Loucy (cell line): ENCODE measurements at regions not wholly inside any gene's neighbourhood (a gene's known extent, or its start where the extent isn't known, plus 50 kb on each side); places are given as distances from the start of the nearest gene placed in this dataset.
"Not testable (repeated sequence)": the region's sequence is repeated elsewhere in the genome, so short reads cannot be mapped to it uniquely, and the experiment has no call there.

Experiments
- H2AFZ ChIP-seq: fragments of 200-600 bp; sonication (generic); 2 replicates; pipeline ENCODE4 v1.6.0; 2016; ENCODE audit warnings: antibody characterized with exemption, mild to moderate bottlenecking, low read length, moderate library complexity
- H3F3A ChIP-seq: fragments of 200-600 bp; 2 replicates; pipeline ENCODE4 v1.6.0; 2016; ENCODE audit warnings: antibody characterized with exemption, low read depth, mild to moderate bottlenecking
- H3K27me3 ChIP-seq: fragments of 200-600 bp; sonication (generic); 2 replicates; pipeline ENCODE4 v1.6.1; 2014; ENCODE audit warnings: low read length, mild to moderate bottlenecking; ENCODE audit not compliant: insufficient read depth, poor library complexity, severe bottlenecking
- H3K36me3 ChIP-seq: fragments of 200-600 bp; sonication (generic); 2 replicates; pipeline ENCODE4 v1.6.1; 2016; ENCODE audit warnings: low read length; ENCODE audit not compliant: insufficient read depth
- H3K4me1 ChIP-seq: fragments of 200-600 bp; sonication (generic); 2 replicates; pipeline ENCODE4 v1.5.1; 2014; ENCODE audit warnings: low read length, mild to moderate bottlenecking; ENCODE audit not compliant: insufficient read depth, poor library complexity, severe bottlenecking
- H3K4me2 ChIP-seq: fragments of 200-600 bp; sonication (generic); 2 replicates; pipeline ENCODE4 v1.6.0; 2014; ENCODE audit warnings: antibody characterized with exemption, low read length, low read depth, mild to moderate bottlenecking; ENCODE audit not compliant: poor library complexity, severe bottlenecking
- H3K4me3 ChIP-seq: fragments of 200-600 bp; sonication (generic); 2 replicates; pipeline ENCODE4 v1.5.1; 2014; ENCODE audit warnings: low read length, mild to moderate bottlenecking, mixed read lengths; ENCODE audit not compliant: poor library complexity, severe bottlenecking
- H3K79me2 ChIP-seq: fragments of 200-600 bp; sonication (generic); 2 replicates; pipeline ENCODE4 v1.6.1; 2014; ENCODE audit warnings: low read length; ENCODE audit not compliant: insufficient read depth
- H3K9ac ChIP-seq: fragments of 200-600 bp; sonication (generic); 2 replicates; pipeline ENCODE4 v1.6.0; 2014; ENCODE audit warnings: mild to moderate bottlenecking, low read depth, low read length, moderate library complexity; ENCODE audit not compliant: poor library complexity, severe bottlenecking
- H3K9me2 ChIP-seq: fragments of 200-600 bp; sonication (generic); replicated peaks from 2 replicates; pipeline ENCODE4 v1.6.1; 2016; ENCODE audit warnings: low read depth, low read length, mixed read lengths
- H3K9me3 ChIP-seq: fragments of 200-600 bp; sonication (generic); 2 replicates; pipeline ENCODE4 v1.6.1; 2014; ENCODE audit warnings: mild to moderate bottlenecking, antibody characterized with exemption, low read length, low read depth; ENCODE audit not compliant: insufficient read depth
- H4K20me1 ChIP-seq: fragments of 200-600 bp; sonication (generic); 2 replicates; pipeline ENCODE4 v1.6.0; 2014; ENCODE audit warnings: antibody characterized with exemption, low read length, mild to moderate bottlenecking; ENCODE audit not compliant: insufficient read depth, poor library complexity, severe bottlenecking
- TF ChIP-seq, protein P1 (sequence below): fragments of 200-600 bp; sonication (generic); conservative IDR thresholded peaks from 2 replicates; pipeline ENCODE4 v1.5.1; 2014; ENCODE audit warnings: mild to moderate bottlenecking, antibody characterized with exemption, low read length

DNA sequence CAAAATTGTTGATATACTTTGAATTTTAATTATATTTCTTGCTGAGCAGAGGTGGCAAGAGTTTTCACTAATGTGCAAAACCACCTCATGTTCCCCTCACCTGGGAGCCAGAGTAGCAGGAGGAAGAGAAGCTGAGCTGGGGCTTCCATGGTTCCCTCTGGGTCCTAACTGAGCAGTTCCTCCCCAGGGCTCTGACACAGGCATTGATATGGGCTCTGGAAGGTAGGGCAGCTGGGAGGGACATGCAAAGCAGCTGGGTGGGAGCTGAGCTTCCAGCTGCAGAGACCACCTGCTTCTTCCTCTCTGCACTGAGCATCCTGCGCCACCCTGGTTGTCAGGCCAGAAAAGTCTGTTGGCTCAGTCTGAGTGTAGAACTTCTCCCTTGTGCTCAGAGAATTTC, 336.1 kb downstream of the RPIA start:
- not testable (repeated sequence) for H3K4me1 ChIP-seq, H3K27me3 ChIP-seq, H3K9me2 ChIP-seq, H3K36me3 ChIP-seq, H2AFZ ChIP-seq, H3K9ac ChIP-seq, H3K4me2 ChIP-seq, H3K9me3 ChIP-seq, H3K79me2 ChIP-seq, H3K4me3 ChIP-seq, H3F3A ChIP-seq, H4K20me1 ChIP-seq

DNA sequence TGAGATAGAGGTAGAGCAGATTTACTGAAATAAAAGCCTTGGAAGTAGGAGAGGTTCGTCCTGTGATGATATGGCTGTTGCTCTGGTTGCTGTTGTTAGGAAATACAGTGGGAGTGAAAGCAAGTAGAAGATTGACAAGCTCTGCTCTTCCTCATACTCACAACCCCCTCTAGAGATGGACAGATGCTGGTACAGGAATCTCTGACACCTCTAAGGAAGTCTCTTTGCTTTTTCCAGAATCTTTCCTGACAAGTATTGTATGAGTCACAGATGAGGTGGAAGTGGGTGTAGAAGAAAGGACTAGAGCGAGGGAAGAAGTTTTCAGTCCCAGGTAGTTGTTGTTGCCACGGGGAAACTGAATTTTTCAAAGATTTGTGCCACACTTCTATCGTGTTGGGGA, 337.8 kb downstream of the RPIA start:
- not testable (repeated sequence) for H3K9me3 ChIP-seq, H4K20me1 ChIP-seq, H3F3A ChIP-seq, H3K36me3 ChIP-seq, H3K4me3 ChIP-seq, H3K4me2 ChIP-seq, H3K27me3 ChIP-seq, H3K9me2 ChIP-seq, H3K4me1 ChIP-seq, H2AFZ ChIP-seq, H3K79me2 ChIP-seq, H3K9ac ChIP-seq

DNA sequence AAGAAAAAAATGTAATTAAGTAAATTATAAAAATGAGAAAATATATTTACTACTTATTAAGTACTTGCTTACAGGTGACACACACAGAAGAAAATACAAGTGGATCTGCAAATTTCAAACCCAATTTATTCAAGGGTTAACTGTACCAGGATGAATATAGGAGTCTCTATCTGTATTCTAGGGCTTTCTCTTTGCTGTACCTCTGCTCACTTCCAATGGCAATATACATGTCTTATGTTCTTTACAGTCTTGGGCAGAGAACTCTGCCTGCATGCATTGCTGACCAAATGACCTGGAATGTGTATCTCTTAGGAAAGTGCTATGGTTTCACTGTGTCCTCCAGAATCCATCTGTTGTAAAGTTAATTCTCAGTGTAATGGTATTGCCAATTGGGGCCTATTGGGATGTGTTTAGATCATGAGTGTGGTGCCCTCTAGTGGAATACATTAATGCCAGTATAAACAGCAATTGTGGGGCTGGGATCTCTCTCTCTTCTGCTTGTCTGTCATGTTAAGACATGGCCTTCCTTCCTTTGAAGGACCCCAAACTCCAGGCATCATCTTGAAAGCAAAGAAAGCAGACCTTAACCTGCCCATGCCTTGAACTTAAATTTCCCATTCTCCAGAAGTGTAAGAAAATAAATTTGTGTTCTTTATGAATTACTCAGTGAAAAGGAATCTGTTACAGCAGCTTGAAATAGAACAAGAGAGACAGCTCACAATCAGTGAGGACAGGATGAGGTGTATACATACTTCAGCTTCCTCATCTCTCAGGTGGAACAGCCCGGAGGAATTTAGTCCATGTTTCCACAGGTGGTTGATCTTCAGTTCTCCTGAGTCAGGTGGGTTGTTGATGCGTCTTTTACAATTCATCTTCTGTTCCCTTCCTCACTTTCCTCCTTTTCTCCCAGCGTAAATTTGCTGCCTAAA, 356.9 kb downstream of the RPIA start:
- H3K4me2 ChIP-seq, H4K20me1 ChIP-seq, H3K9ac ChIP-seq, H3K79me2 ChIP-seq, H3K9me2 ChIP-seq, H3K4me3 ChIP-seq, H3K36me3 ChIP-seq, H3F3A ChIP-seq, H3K4me1 ChIP-seq, H2AFZ ChIP-seq, H3K9me3 ChIP-seq, H3K27me3 ChIP-seq: not testable (repeated sequence)
- TF ChIP-seq, protein P1, sequence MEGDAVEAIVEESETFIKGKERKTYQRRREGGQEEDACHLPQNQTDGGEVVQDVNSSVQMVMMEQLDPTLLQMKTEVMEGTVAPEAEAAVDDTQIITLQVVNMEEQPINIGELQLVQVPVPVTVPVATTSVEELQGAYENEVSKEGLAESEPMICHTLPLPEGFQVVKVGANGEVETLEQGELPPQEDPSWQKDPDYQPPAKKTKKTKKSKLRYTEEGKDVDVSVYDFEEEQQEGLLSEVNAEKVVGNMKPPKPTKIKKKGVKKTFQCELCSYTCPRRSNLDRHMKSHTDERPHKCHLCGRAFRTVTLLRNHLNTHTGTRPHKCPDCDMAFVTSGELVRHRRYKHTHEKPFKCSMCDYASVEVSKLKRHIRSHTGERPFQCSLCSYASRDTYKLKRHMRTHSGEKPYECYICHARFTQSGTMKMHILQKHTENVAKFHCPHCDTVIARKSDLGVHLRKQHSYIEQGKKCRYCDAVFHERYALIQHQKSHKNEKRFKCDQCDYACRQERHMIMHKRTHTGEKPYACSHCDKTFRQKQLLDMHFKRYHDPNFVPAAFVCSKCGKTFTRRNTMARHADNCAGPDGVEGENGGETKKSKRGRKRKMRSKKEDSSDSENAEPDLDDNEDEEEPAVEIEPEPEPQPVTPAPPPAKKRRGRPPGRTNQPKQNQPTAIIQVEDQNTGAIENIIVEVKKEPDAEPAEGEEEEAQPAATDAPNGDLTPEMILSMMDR, result peak; percentile 62

DNA sequence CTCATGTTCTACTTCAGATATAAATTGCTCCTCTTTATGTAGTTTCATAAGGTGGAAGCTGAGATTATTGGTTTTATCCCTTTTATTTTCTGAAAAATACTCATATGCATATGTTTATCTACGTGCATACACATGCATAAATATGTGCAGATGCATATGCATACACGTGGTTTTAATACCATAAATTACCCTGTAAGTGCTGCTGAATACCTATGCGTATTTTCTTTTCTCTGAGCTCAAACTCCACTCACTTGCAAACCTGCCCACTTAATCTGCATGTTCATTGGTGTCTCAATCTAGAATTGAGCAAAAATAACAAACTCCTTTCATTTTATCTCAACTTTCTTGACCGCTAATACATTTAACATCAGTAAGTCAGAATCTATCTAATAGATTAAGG, 367.1 kb downstream of the RPIA start:
- not testable (repeated sequence) for H2AFZ ChIP-seq, H3K9me3 ChIP-seq, H3K4me1 ChIP-seq, H3F3A ChIP-seq, H3K36me3 ChIP-seq, H4K20me1 ChIP-seq, H3K9ac ChIP-seq, H3K4me2 ChIP-seq, H3K79me2 ChIP-seq, H3K9me2 ChIP-seq, H3K4me3 ChIP-seq, H3K27me3 ChIP-seq

DNA sequence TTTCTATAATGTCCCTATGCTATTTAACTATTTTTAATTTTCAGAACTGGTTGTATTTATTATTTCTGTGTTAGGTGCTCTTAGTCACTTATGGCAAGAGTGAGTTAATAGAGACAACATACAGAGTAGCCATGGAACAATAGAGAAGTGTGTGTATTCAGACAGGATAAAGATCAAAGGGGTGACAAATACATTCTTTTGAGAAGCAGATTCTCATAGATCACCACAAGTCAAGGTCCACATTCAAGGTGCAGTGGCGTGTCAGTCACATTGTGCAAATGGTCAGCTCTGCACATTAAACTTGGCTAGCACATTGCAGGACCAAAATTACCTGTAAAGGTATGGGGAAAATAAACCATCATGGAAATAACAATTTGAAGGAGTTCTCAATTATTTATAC, 369.7 kb downstream of the RPIA start:
- not testable (repeated sequence) for H3K79me2 ChIP-seq, H3K9me2 ChIP-seq, H3K4me2 ChIP-seq, H2AFZ ChIP-seq, H3K4me1 ChIP-seq, H3K36me3 ChIP-seq, H3F3A ChIP-seq, H4K20me1 ChIP-seq, H3K4me3 ChIP-seq, H3K9me3 ChIP-seq, H3K27me3 ChIP-seq, H3K9ac ChIP-seq

DNA sequence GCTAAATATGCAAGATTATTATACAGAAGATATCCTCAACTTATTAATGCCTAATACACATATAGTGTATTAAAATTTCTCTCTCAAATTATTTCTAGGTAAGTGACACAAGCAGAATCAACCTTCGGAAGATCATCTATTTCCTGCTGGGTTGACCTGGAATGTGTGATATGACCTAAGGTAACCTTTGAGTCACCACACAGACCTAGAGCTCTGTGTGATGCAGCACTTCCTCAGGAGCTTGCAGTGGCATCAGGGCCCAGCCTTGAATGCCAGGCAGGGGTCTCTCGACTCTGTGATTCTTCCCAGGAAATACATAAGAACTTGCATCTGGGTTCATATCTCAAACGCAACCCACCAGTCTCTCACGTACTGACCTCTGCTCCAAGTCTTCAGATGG, 385.3 kb downstream of the RPIA start:
- H3K4me2 ChIP-seq, H3K36me3 ChIP-seq, H3K4me3 ChIP-seq, H3K27me3 ChIP-seq, H3F3A ChIP-seq, H3K79me2 ChIP-seq, H3K9me3 ChIP-seq, H3K9me2 ChIP-seq, H3K4me1 ChIP-seq, H3K9ac ChIP-seq, H2AFZ ChIP-seq, H4K20me1 ChIP-seq: not testable (repeated sequence)

DNA sequence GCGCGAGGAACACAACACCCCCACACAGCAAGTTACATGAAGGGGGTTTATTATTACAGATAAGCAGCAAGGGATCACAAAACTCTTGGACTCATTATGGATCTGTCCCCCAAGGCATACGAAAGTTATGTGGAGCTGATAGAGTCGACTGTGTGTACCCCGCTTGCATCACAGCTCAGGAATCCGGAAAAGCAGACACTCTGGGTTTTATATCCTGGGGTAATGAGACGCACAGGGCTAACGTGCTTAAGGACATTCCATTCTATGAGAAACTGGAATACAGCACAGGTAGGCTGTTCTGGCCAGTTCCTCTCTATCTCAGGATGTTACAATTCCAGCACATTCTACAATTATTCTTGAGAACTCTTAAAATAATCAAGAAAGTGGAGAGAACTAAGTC, 401.4 kb downstream of the RPIA start:
- not testable (repeated sequence) for H3K36me3 ChIP-seq, H3K4me1 ChIP-seq, H3K9me2 ChIP-seq

More for the DNA sequence above, 401.4 kb downstream of the RPIA start:
- H3K4me2 ChIP-seq, H3F3A ChIP-seq, H2AFZ ChIP-seq, H3K9ac ChIP-seq, H4K20me1 ChIP-seq, H3K27me3 ChIP-seq, H3K9me3 ChIP-seq, H3K4me3 ChIP-seq, H3K79me2 ChIP-seq: not testable (repeated sequence)
